ENCODE measurements at regions not wholly inside any gene's neighbourhood (a gene's known extent, or its start where the extent isn't known, plus 50 kb on each side); places are given as distances from the start of the nearest gene placed in this dataset.

GRCh38 chr6:88558981-88559380 lies 392.8 kb upstream of the CNR1 start:
- Mint-ChIP-seq H3K27ac (no peak overlapping the region), H3K4me1 (ENCODE audit: low read depth) (no peaks in the 10 kb centered on the region), H3K4me3 (no peak overlapping the region), H3K9me3 (no peaks in the 10 kb centered on the region), H3K36me3 (ENCODE audit: low read depth) (no peaks in the 10 kb centered on the region), H3K27me3 (no peaks in the 10 kb centered on the region)
- intact Hi-C loops (cut with micrococcal nuclease), result no loop called here

DNA sequence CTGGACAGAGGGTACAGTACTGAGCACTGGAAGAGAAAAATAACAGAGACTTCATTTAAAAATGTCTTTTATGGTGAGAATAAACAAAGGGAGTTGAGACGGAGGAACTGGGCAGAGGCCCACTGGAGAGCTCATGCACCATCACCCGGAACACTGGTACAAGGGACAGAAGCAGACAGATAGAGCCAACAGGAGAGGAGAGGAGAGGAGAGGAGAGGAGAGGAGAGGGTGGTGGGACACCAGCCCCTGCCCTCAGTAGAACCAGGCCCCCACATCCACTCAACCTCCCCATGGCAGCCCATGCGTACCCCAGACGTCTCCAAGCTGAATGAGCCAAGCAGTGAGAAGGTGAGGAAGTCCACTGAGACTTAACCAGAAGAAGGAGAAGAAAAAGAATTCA lies 390.5 kb upstream of the CNR1 start:
- Mint-ChIP-seq H3K27me3 (no peaks in the 10 kb centered on the region), H3K4me1 (ENCODE audit: low read depth) (no peaks in the 10 kb centered on the region), H3K9me3 (no peaks in the 10 kb centered on the region), H3K4me3 (no peak overlapping the region), H3K27ac (no peak overlapping the region), H3K36me3 (ENCODE audit: low read depth) (no peaks in the 10 kb centered on the region)
- intact Hi-C loops (cut with micrococcal nuclease), result no loop called here

- Mint-ChIP-seq H3K4me1 (ENCODE audit: low read depth) (no peaks in the 10 kb centered on the region), H3K9me3 (peaks cover 28% of the 10 kb centered on the region), H3K36me3 (ENCODE audit: low read depth) (no peaks in the 10 kb centered on the region), H3K27ac (no peak overlapping the region), H3K27me3 (no peaks in the 10 kb centered on the region), H3K4me3 (no peak overlapping the region)
- intact Hi-C loops (cut with micrococcal nuclease), result no loop called here
These were observed 382.9 kb upstream of the CNR1 start for GRCh38 chr6:88548891-88549505.

DNA sequence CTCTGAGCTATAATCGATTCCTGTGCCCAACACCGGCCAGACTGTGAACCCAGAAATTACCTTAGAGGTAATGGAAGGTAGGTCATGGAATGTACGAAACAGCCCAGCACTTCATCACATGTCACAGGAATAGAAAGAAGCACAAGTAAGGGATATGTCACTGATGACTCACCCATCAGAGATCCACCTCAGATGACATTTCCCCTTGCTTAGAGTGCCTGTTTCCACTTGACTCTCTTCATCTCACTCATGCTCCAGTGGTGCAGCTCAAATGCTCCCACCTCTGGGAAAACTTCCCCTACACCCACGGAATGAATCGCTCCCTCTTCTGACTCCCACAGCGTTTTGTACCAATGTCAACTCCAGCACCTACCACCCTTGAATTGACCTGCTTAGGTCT lies 381.6 kb upstream of the CNR1 start:
- Mint-ChIP-seq H3K27me3 (no peaks in the 10 kb centered on the region), H3K9me3 (peaks cover 28% of the 10 kb centered on the region), H3K36me3 (ENCODE audit: low read depth) (no peaks in the 10 kb centered on the region), H3K4me3 (no peak overlapping the region), H3K27ac (no peak overlapping the region), H3K4me1 (ENCODE audit: low read depth) (no peaks in the 10 kb centered on the region)
- intact Hi-C loops (cut with micrococcal nuclease), result no loop called here

DNA sequence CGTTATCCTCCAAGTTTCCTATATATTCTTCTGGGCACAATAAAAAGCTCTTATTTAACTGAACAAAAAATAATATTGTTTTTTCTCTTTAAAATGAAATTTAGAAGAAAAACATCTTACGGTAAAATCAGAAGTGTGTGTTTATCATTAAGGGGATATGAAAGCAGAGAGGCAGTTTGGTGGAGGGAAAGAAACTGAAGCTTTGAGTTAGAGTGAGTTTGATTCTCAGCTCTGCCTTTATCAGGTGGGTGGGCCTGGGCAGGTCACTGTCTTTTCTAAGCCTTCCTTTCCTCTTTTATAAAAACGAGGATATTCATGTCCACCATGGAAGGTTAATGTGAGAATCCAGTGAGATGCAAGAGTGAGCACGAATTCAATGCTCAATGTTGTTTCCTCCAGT lies 379.8 kb upstream of the CNR1 start:
- no peaks in the 10 kb centered on the region for H3K36me3 Mint-ChIP-seq (ENCODE audit: low read depth)
- peaks cover 28% of the 10 kb centered on the region for H3K9me3 Mint-ChIP-seq
- intact Hi-C loops (cut with micrococcal nuclease), result no loop called here
- no peaks in the 10 kb centered on the region for H3K4me1 Mint-ChIP-seq (ENCODE audit: low read depth)
- no peak overlapping the region for H3K4me3 Mint-ChIP-seq
- no peak overlapping the region for H3K27ac Mint-ChIP-seq
- H3K27me3 Mint-ChIP-seq, result no peaks in the 10 kb centered on the region

DNA sequence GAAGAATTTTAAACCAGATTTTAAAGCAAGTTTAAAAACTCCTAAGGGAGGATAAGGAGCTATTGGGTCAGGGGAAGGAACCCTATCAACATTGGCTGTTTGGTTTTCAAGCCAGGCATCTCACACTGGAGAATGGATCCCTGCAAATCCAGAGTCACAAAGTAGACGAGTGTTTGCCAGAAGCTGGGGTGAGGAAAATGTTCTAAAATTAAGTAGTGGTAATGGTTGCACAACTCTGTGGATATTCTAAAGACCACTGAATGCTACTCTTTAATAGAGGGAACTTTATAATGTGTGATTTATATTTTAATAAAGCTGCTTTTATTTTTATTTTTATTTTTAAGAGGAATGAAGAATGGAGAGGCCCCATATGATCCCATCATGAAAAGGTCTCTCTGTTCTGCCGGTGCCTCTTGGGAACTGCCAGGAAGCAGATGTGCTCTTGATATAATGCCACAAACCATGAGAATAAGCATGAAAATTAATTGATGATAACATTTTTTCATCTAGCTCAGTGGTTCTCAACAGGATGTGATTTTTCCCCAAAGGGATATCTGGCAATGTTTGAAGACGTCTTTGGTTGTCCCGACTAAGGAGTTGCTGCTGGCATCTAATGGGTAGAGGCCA lies 379.0 kb upstream of the CNR1 start:
- intact Hi-C loops (cut with micrococcal nuclease), result no loop called here
- Mint-ChIP-seq H3K4me1 (ENCODE audit: low read depth) (no peaks in the 10 kb centered on the region), H3K27ac (no peak overlapping the region)

GRCh38 chr6:88539295-88539764 lies 373.2 kb upstream of the CNR1 start:
- intact Hi-C loops (cut with micrococcal nuclease), result no loop called here
- H3K27me3 Mint-ChIP-seq, result peaks cover 7% of the 10 kb centered on the region
- peaks cover 19% of the 10 kb centered on the region for H3K4me1 Mint-ChIP-seq (ENCODE audit: low read depth)
- no peaks in the 10 kb centered on the region for H3K36me3 Mint-ChIP-seq (ENCODE audit: low read depth)
- H3K9me3 Mint-ChIP-seq, result no peaks in the 10 kb centered on the region
- H3K27ac Mint-ChIP-seq, result no peak overlapping the region
- no peak overlapping the region for H3K4me3 Mint-ChIP-seq

More for the DNA sequence above, 379.0 kb upstream of the CNR1 start:
- Mint-ChIP-seq H3K36me3 (ENCODE audit: low read depth) (no peaks in the 10 kb centered on the region), H3K27me3 (no peaks in the 10 kb centered on the region), H3K9me3 (peaks cover 28% of the 10 kb centered on the region), H3K4me3 (no peak overlapping the region)

DNA sequence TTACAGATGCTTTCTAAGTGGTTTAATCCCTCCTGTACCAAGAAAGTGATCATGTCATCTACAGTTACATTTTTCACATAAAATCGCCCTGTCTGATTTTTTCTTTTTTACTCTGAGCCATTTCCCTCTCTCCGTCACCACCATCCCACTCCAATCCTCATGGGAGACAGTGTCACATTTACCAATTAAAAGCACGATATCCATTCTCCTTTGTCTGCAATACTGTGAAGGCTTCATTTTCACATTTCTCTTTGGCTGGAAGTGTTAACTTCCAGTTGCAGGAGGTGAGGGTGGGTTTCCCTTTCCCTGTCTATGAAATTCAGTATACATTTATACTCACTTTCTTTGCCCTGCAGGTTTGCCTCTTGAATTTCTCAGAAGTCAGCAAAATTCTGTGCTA lies 372.7 kb upstream of the CNR1 start:
- Mint-ChIP-seq H3K36me3 (ENCODE audit: low read depth) (no peaks in the 10 kb centered on the region), H3K4me3 (no peak overlapping the region), H3K27ac (no peak overlapping the region), H3K27me3 (peaks cover 7% of the 10 kb centered on the region), H3K9me3 (no peaks in the 10 kb centered on the region), H3K4me1 (ENCODE audit: low read depth) (peaks cover 19% of the 10 kb centered on the region)
- intact Hi-C loops (cut with micrococcal nuclease), result no loop called here

DNA sequence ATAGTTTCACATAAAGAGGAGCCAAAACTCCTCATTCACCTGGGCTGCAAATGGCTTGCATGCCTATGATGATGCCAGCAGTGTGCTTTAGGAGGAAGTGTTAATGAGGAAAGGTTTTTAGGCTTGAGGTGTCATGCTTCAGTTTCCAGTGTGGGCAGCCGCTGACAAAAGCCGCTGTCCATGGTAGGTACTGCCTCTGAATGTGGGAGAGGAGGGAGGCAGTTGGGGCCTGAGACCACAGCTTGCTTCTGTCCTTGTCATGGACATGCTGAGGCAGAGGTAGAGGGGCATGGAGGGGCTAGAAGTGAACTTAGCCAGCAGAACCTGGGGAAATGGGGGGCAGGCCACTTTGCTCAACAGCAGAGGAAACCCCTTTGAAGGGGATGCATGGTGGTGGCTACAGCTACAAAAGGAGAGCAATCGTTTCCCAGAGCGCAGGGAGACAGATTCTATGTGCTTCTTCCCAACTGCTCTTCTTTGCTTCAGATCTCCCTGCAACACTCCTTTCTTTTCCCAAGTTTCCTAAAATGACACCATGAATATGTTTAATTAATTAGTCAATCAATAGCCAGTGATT lies 372.1 kb upstream of the CNR1 start:
- Mint-ChIP-seq H3K36me3 (ENCODE audit: low read depth) (no peaks in the 10 kb centered on the region), H3K4me3 (no peak overlapping the region), H3K9me3 (no peaks in the 10 kb centered on the region), H3K4me1 (ENCODE audit: low read depth) (peaks cover 19% of the 10 kb centered on the region), H3K27me3 (peaks cover 7% of the 10 kb centered on the region), H3K27ac (no peak overlapping the region)
- intact Hi-C loops (cut with micrococcal nuclease), result no loop called here

DNA sequence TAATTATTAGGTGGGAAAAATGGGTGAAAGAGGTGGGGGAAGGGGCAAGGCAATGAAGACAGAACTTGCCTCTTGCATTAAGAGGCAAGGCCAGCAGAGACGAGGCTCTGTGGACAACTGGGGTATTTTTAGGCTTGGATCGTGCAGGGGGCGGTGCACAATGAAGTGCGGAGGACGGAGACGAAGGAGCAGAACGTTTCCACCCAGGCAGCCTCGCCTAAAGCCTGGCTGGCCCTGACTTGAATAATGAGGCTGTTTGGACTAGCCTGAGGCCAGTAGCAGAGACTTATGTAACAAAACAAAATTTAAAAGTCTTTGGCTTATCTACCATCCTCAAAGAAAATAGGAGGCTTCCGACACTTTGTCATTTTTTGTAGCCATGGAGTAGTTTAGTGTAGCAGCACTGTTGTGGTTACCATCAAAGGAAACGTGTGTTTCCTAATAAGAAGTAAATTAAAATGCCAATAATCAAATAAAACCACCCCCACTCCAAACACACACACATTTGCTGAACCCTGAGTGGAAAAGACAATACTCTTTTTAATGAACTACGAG lies 370.0 kb upstream of the CNR1 start:
- Mint-ChIP-seq H3K4me3 (no peak overlapping the region), H3K4me1 (ENCODE audit: low read depth) (peaks cover 19% of the 10 kb centered on the region), H3K9me3 (no peaks in the 10 kb centered on the region), H3K27me3 (peaks cover 7% of the 10 kb centered on the region), H3K27ac (no peak overlapping the region), H3K36me3 (ENCODE audit: low read depth) (no peaks in the 10 kb centered on the region)
- intact Hi-C loops (cut with micrococcal nuclease), result no loop called here

DNA sequence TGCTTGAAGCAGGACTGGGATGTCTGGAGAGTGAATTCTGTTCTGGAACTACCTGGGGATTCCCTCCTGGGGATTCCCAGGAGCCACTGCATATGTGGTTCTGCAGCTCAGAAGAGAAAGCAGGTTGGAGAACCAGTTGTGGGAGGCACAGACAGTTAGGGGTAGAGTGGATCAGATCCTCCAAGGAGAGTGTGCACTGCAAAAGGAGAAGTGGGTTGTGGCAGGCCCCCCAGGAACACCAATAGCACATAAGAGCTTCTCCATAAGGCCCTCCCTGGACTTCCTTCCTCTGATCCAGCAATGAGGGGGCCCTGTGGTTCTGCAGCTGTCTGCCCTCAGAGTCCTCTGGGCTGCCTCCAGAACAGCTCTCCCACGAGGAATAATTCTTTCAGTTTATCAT lies 369.2 kb upstream of the CNR1 start:
- H3K27me3 Mint-ChIP-seq, result peaks cover 7% of the 10 kb centered on the region

GRCh38 chr6:88532241-88532860 lies 366.2 kb upstream of the CNR1 start:
- Mint-ChIP-seq H3K36me3 (ENCODE audit: low read depth) (no peaks in the 10 kb centered on the region), H3K9me3 (no peaks in the 10 kb centered on the region), H3K4me3 (no peak overlapping the region), H3K27ac (no peak overlapping the region), H3K4me1 (ENCODE audit: low read depth) (peaks cover 19% of the 10 kb centered on the region), H3K27me3 (peaks cover 5% of the 10 kb centered on the region)
- intact Hi-C loops (cut with micrococcal nuclease), result no loop called here

More for the DNA sequence above, 369.2 kb upstream of the CNR1 start:
- H3K36me3 Mint-ChIP-seq (ENCODE audit: low read depth), result no peaks in the 10 kb centered on the region
- no peak overlapping the region for H3K4me3 Mint-ChIP-seq
- no peak overlapping the region for H3K27ac Mint-ChIP-seq
- peaks cover 19% of the 10 kb centered on the region for H3K4me1 Mint-ChIP-seq (ENCODE audit: low read depth)
- intact Hi-C loops (cut with micrococcal nuclease), result no loop called here
- no peaks in the 10 kb centered on the region for H3K9me3 Mint-ChIP-seq

DNA sequence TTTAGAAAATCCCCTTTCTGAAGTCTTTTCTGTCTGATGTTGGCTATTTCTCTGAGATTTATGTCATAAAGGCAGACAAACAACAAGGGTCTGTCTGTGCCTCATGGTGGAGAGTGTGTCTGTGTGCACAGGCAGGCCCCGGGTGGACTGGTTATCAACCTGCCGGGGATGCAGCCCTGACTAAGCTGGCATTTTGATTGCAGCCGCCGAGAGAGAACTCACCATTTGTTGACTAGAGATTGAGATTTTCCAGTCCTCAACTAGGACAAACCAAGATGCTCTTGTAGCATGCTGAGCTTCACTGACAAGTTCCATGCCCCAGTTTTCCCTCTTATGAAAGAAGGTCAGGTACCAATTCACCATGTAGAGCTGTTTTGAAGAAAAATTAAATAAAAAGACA lies 363.6 kb upstream of the CNR1 start:
- Mint-ChIP-seq H3K4me3 (no peak overlapping the region), H3K27ac (no peak overlapping the region), H3K36me3 (ENCODE audit: low read depth) (no peaks in the 10 kb centered on the region), H3K9me3 (no peaks in the 10 kb centered on the region), H3K4me1 (ENCODE audit: low read depth) (no peaks in the 10 kb centered on the region), H3K27me3 (no peaks in the 10 kb centered on the region)
- intact Hi-C loops (cut with micrococcal nuclease), result no loop called here

DNA sequence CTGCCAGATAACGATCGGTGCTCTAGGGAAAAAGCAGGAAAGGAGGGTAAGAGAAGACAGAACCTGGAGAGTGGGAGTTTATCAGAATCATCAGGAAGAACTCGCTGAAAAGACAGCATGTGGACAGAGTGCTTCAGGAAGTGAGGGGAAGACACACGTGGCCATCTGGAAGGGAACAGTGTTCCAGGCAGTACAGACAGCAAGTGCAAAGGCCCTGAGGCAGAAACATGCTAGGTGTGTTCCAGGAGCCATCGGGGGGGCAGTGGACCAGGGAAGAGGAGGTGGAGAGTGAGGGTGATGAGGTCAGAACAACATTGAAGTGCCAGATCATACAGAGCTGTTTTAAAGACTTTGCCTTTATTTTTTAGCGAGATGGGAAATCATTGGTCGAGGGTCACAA lies 354.3 kb upstream of the CNR1 start:
- Mint-ChIP-seq H3K27ac (no peak overlapping the region), H3K9me3 (no peaks in the 10 kb centered on the region), H3K4me1 (ENCODE audit: low read depth) (no peaks in the 10 kb centered on the region), H3K36me3 (ENCODE audit: low read depth) (no peaks in the 10 kb centered on the region), H3K27me3 (no peaks in the 10 kb centered on the region), H3K4me3 (no peak overlapping the region)
- intact Hi-C loops (cut with micrococcal nuclease), result no loop called here
